Uterus (tissue), 3 donors: ENCODE measurements at regions not wholly inside any gene's neighbourhood (a gene's known extent, or its start where the extent isn't known, plus 50 kb on each side); places are given as distances from the start of the nearest gene placed in this dataset.

Experiments used
- DNase-seq, 2 donors: peaks; one replicate each; pipeline ENCODE4 v3.0.0-alpha.2; 2019 to 2020
- H3K27ac ChIP-seq, 2 donors: fragments of 200-600 bp; sonication (generic); 1 replicate in 1 of 2; 2 replicates in 1 of 2; pipeline ENCODE4 v1.5.1; 2016 to 2018
- H3K27me3 ChIP-seq, 2 donors: fragments of 200-600 bp; sonication (generic); one replicate each; pipeline ENCODE4 v1.5.1; 2018 to 2019; ENCODE audit warnings: control low read depth in 1 of 2
- H3K36me3 ChIP-seq, 2 donors: fragments of 200-600 bp; sonication (generic); one replicate each; pipeline ENCODE4 v1.5.1; 2019; ENCODE audit warnings: control low read depth in 1 of 2
- H3K4me1 ChIP-seq, 2 donors: fragments of 200-600 bp; sonication (generic); one replicate each; pipeline ENCODE4 v1.5.1; 2018 to 2019; ENCODE audit warnings: control low read depth in 1 of 2
- H3K4me3 ChIP-seq, 2 donors: fragments of 200-600 bp; sonication (generic); 1 replicate in 1 of 2; 2 replicates in 1 of 2; pipeline ENCODE4 v1.5.1; 2018 to 2019; ENCODE audit warnings: mild to moderate bottlenecking in 1 of 2
- H3K9me3 ChIP-seq, 2 donors: fragments of 200-600 bp; sonication (generic); one replicate each; pipeline ENCODE4 v1.5.1; 2019; ENCODE audit warnings: control low read depth in 1 of 2
- CTCF ChIP-seq, 4 experiments: fragments of 200-600 bp in 2 of 4; fragments of 450-650 bp in 2 of 4; sonication (generic) in 2 of 4; IDR thresholded peaks; one replicate each; pipeline ENCODE4 v1.5.1; 2016 to 2019; ENCODE audit warnings: antibody characterized with exemption in 4 of 4, mild to moderate bottlenecking in 2 of 4, moderate library complexity in 1 of 4
- POLR2A ChIP-seq, 2 donors: fragments of 450-650 bp; IDR thresholded peaks; one replicate each; pipeline ENCODE4 v1.6.1; 2016; ENCODE audit warnings: antibody characterized with exemption in 2 of 2, mild to moderate bottlenecking in 1 of 2, moderate library complexity in 1 of 2
- intact Hi-C: fragments of 100-400 bp; cut with DNase I; formaldehyde crosslinking; loops from one replicate; pipeline ENCODE4 v1.15.1; 2023; ENCODE audit warnings: low total_unique reads
- donor health status: DM: yes; HTN: yes; CAD: no.

GRCh38 chr4:57905965-57906364, 795.8 kb upstream of the IGFBP7 start:
- H3K4me3 ChIP-seq = no peak overlapping the region
- intact Hi-C loops = no loop called here
- no peak for DNase-seq
- TF ChIP-seq POLR2A (IDR thresholded peaks at IDR 0.05) (no peak), CTCF (IDR thresholded peaks at IDR 0.05) (no peak)
- H3K4me1 ChIP-seq = no peaks in the 10 kb centered on the region
- no peaks in the 10 kb centered on the region for H3K27me3 ChIP-seq
- H3K27ac ChIP-seq = no peak overlapping the region
- no peaks in the 10 kb centered on the region for H3K9me3 ChIP-seq
- no peaks in the 10 kb centered on the region for H3K36me3 ChIP-seq

- no peaks in the 10 kb centered on the region for H3K36me3 ChIP-seq
- H3K27ac ChIP-seq = no peak overlapping the region
- H3K9me3 ChIP-seq = no peaks in the 10 kb centered on the region
- H3K4me3 ChIP-seq = no peak overlapping the region
- no peaks in the 10 kb centered on the region for H3K4me1 ChIP-seq
- no peak for TF ChIP-seq CTCF (IDR thresholded peaks at IDR 0.05)
- TF ChIP-seq POLR2A (IDR thresholded peaks at IDR 0.05) = no peak
- intact Hi-C loops = no loop called here
- H3K27me3 ChIP-seq = no peaks in the 10 kb centered on the region
- no peak for DNase-seq
Observed at GRCh38 chr4:57877047-57877458, 766.9 kb upstream of the IGFBP7 start.

- no peaks in the 10 kb centered on the region for H3K36me3 ChIP-seq
- no peak overlapping the region for H3K27ac ChIP-seq
- TF ChIP-seq POLR2A (IDR thresholded peaks at IDR 0.05) = no peak
- no peak for TF ChIP-seq CTCF (IDR thresholded peaks at IDR 0.05)
- H3K9me3 ChIP-seq = no peaks in the 10 kb centered on the region
- no peak overlapping the region for H3K4me3 ChIP-seq
- H3K27me3 ChIP-seq = no peaks in the 10 kb centered on the region
- intact Hi-C loops = no loop called here
- no peak for DNase-seq
- H3K4me1 ChIP-seq = no peaks in the 10 kb centered on the region
Observed at GRCh38 chr4:57875829-57876392, 765.7 kb upstream of the IGFBP7 start.

- Histone ChIP-seq H3K4me1 (no peaks in the 10 kb centered on the region), H3K9me3 (no peaks in the 10 kb centered on the region), H3K4me3 (no peak overlapping the region), H3K27ac (no peak overlapping the region), H3K36me3 (no peaks in the 10 kb centered on the region), H3K27me3 (no peaks in the 10 kb centered on the region)
- no peak for TF ChIP-seq POLR2A (IDR thresholded peaks at IDR 0.05)
- TF ChIP-seq CTCF (IDR thresholded peaks at IDR 0.05) = no peak
- DNase-seq = no peak
- intact Hi-C loops = loop anchor here (5.0 kb wide), 1 partner anchor 139 kb away; no protein-coding TSS in a partner anchor
Observed at GRCh38 chr4:57866468-57867171, 756.4 kb upstream of the IGFBP7 start.

- Histone ChIP-seq H3K36me3 (no peaks in the 10 kb centered on the region), H3K4me1 (no peaks in the 10 kb centered on the region), H3K27me3 (no peaks in the 10 kb centered on the region), H3K9me3 (no peaks in the 10 kb centered on the region), H3K4me3 (no peak overlapping the region), H3K27ac (no peak overlapping the region)
- TF ChIP-seq CTCF (IDR thresholded peaks at IDR 0.05) = no peak
- TF ChIP-seq POLR2A (IDR thresholded peaks at IDR 0.05) = no peak
- no peak for DNase-seq
- intact Hi-C loops = loop anchor here (5.0 kb wide), 1 partner anchor 138 kb away; no protein-coding TSS in a partner anchor
Observed at GRCh38 chr4:57865264-57865663, 755.1 kb upstream of the IGFBP7 start.
